ENCODE measurements at regions not wholly inside any gene's neighbourhood (a gene's known extent, or its start where the extent isn't known, plus 50 kb on each side); places are given as distances from the start of the nearest gene placed in this dataset.

DNA sequence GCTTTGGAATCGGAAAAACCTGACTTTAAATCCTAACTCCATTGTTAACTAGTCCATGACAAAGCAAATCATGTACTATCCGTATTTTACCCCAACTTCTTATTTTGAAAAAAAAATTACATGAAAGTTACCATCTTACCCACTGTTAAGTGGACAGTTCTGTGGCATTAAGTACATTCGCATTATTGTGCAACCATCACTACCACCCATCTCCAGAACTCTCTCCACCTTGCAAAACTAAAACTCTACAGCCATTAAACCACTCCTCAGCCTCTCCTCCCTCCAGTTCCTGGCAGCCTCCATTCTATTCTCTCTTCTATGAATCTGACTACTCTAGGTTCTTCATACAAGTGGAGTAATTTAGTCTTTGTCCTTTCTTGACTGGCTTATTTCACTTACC is 176.5 kb downstream of the USP12 start (continued):
- TF ChIP-seq, protein P1, sequence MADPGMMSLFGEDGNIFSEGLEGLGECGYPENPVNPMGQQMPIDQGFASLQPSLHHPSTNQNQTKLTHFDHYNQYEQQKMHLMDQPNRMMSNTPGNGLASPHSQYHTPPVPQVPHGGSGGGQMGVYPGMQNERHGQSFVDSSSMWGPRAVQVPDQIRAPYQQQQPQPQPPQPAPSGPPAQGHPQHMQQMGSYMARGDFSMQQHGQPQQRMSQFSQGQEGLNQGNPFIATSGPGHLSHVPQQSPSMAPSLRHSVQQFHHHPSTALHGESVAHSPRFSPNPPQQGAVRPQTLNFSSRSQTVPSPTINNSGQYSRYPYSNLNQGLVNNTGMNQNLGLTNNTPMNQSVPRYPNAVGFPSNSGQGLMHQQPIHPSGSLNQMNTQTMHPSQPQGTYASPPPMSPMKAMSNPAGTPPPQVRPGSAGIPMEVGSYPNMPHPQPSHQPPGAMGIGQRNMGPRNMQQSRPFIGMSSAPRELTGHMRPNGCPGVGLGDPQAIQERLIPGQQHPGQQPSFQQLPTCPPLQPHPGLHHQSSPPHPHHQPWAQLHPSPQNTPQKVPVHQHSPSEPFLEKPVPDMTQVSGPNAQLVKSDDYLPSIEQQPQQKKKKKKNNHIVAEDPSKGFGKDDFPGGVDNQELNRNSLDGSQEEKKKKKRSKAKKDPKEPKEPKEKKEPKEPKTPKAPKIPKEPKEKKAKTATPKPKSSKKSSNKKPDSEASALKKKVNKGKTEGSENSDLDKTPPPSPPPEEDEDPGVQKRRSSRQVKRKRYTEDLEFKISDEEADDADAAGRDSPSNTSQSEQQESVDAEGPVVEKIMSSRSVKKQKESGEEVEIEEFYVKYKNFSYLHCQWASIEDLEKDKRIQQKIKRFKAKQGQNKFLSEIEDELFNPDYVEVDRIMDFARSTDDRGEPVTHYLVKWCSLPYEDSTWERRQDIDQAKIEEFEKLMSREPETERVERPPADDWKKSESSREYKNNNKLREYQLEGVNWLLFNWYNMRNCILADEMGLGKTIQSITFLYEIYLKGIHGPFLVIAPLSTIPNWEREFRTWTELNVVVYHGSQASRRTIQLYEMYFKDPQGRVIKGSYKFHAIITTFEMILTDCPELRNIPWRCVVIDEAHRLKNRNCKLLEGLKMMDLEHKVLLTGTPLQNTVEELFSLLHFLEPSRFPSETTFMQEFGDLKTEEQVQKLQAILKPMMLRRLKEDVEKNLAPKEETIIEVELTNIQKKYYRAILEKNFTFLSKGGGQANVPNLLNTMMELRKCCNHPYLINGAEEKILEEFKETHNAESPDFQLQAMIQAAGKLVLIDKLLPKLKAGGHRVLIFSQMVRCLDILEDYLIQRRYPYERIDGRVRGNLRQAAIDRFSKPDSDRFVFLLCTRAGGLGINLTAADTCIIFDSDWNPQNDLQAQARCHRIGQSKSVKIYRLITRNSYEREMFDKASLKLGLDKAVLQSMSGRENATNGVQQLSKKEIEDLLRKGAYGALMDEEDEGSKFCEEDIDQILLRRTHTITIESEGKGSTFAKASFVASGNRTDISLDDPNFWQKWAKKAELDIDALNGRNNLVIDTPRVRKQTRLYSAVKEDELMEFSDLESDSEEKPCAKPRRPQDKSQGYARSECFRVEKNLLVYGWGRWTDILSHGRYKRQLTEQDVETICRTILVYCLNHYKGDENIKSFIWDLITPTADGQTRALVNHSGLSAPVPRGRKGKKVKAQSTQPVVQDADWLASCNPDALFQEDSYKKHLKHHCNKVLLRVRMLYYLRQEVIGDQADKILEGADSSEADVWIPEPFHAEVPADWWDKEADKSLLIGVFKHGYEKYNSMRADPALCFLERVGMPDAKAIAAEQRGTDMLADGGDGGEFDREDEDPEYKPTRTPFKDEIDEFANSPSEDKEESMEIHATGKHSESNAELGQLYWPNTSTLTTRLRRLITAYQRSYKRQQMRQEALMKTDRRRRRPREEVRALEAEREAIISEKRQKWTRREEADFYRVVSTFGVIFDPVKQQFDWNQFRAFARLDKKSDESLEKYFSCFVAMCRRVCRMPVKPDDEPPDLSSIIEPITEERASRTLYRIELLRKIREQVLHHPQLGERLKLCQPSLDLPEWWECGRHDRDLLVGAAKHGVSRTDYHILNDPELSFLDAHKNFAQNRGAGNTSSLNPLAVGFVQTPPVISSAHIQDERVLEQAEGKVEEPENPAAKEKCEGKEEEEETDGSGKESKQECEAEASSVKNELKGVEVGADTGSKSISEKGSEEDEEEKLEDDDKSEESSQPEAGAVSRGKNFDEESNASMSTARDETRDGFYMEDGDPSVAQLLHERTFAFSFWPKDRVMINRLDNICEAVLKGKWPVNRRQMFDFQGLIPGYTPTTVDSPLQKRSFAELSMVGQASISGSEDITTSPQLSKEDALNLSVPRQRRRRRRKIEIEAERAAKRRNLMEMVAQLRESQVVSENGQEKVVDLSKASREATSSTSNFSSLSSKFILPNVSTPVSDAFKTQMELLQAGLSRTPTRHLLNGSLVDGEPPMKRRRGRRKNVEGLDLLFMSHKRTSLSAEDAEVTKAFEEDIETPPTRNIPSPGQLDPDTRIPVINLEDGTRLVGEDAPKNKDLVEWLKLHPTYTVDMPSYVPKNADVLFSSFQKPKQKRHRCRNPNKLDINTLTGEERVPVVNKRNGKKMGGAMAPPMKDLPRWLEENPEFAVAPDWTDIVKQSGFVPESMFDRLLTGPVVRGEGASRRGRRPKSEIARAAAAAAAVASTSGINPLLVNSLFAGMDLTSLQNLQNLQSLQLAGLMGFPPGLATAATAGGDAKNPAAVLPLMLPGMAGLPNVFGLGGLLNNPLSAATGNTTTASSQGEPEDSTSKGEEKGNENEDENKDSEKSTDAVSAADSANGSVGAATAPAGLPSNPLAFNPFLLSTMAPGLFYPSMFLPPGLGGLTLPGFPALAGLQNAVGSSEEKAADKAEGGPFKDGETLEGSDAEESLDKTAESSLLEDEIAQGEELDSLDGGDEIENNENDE (IDR thresholded peaks at IDR 0.05; ENCODE audit: insufficient replicate concordance, low read length), result no peak
- no peak for TF ChIP-seq SAP30 (IDR thresholded peaks at IDR 0.05; ENCODE audit: insufficient read depth, insufficient replicate concordance, low read length)
- no peak for TF ChIP-seq JUND (IDR thresholded peaks at IDR 0.05; ENCODE audit: low read length)
- TF ChIP-seq JUN (IDR thresholded peaks at IDR 0.05; ENCODE audit: low read depth, low read length), result no peak
- TF ChIP-seq HDAC6 (IDR thresholded peaks at IDR 0.05; ENCODE audit: low read depth, low read length), result no peak
- no peak for TF ChIP-seq TAF7 (optimal IDR thresholded peaks at IDR 0.05; ENCODE audit: borderline replicate concordance, low read depth, low read length)
- TF ChIP-seq CBX5 (IDR thresholded peaks at IDR 0.05; ENCODE audit: low read depth, low read length), result no peak
- TF ChIP-seq RAD21 (IDR thresholded peaks at IDR 0.05 in 1 of 2, conservative IDR thresholded peaks at IDR 0.05 in 1 of 2; ENCODE audit: low read depth in 2 of 2, low read length in 2 of 2), result no peak
- no peak for TF ChIP-seq NRF1 (IDR thresholded peaks at IDR 0.05; ENCODE audit: low read depth, low read length)
- TF ChIP-seq RXRA (IDR thresholded peaks at IDR 0.05; ENCODE audit: insufficient read depth, low read depth, low read length), result no peak
- TF ChIP-seq, protein P2, sequence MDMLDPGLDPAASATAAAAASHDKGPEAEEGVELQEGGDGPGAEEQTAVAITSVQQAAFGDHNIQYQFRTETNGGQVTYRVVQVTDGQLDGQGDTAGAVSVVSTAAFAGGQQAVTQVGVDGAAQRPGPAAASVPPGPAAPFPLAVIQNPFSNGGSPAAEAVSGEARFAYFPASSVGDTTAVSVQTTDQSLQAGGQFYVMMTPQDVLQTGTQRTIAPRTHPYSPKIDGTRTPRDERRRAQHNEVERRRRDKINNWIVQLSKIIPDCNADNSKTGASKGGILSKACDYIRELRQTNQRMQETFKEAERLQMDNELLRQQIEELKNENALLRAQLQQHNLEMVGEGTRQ (IDR thresholded peaks at IDR 0.05; ENCODE audit: low read length), result no peak

Measured in H1 (cell line).